ENCODE measurements at regions not wholly inside any gene's neighbourhood (a gene's known extent, or its start where the extent isn't known, plus 50 kb on each side); places are given as distances from the start of the nearest gene placed in this dataset.
A peak's percentile ranks its signal among the peaks of the same experiment; 100 is the strongest.

DNA sequence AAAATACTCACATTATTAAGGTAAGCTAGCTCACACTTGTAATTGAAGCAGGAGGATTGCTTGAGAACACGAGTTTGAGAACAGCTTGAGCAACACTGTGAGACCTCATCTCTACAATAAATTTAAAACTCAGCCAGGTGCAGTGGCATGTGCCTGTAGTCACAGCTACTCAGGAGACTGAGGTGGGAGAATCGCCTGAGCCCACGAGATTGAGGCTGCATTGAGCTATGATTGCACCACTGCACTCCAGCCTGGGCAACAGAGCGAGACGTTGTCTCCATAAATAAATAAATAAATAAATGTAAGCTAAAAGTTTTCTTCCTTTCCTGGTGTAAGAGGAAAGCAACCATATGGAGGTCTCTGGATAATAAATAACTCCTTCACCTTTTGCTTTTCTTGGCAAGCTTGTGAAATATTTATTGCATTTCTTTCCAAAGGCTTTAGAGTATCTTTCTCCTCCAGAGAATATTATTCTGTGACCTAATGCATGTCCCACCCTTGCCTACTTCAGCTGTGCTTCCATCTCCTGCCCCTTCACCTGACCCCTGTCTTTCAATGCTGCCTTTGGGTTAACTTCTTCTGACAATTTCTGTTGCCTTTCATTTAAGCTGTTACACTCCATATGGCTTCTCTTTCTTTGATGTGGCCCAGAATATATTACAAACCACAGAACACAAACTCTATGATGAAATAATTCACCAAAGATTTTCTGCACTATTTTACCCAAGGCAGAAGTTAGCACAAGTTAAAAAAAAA is 280.7 kb upstream of the RND3 start:
- no peak for FAIRE-seq

GRCh38 chr2:150762571-150762970 is 275.1 kb upstream of the RND3 start:
- FAIRE-seq, result no peak

DNA sequence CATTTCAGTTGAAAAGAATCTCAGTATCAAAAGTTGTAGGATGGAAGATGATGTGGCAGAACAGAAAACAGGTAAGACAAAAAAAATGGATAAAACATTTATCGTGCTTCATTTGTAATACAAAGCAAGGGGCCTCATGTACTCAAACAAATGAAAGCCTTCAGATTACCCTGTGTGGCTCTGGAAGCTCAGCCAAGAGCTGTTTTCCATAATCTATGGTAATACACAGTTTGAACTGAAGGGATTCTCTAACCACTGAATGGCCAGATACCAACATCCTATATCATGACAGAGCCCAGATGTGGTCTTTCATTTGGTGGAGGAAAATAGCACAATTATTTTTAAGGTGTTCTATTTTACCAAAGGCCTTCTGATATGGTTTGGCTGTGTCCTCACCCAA is 272.1 kb upstream of the RND3 start:
- FAIRE-seq, result no peak

DNA sequence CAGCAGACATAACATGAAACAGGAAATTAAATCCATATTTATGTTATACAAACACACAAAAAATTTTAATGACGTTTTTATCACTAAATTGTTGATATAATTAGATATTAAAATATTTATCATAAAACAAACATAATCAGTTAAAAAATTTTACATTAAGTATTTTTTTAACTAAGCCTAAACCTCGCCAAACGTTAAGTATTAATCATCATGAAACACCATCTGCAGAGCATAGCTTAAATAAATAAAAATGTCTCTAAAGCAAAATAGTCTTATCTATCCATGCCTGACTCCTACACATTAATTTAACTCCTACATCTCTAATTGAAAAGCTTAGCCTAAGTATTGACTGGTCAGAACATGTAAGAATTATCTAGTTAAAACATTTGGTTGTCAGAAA is 271.6 kb upstream of the RND3 start:
- peak; percentile 77 for FAIRE-seq

GRCh38 chr2:150752229-150752628 is 264.8 kb upstream of the RND3 start:
- no peak for FAIRE-seq

DNA sequence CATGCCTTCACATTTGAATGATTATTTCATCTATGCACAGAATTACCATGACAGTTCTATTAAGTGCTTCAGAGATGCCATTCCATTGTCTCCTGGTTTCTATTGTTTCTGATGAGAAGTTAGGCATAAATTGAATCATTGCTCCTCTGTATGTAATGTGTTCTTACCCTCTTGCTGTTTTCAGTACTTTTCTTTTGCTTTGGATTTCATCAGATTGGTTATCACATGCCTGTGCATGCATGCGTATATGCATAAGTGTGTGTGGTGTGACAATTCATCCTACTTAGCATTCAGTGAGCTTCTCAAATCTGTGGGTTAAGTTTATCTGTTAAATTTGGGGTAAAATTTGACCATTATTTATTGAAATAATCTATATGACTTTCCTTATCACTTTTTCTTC is 263.3 kb upstream of the RND3 start:
- no peak for FAIRE-seq

DNA sequence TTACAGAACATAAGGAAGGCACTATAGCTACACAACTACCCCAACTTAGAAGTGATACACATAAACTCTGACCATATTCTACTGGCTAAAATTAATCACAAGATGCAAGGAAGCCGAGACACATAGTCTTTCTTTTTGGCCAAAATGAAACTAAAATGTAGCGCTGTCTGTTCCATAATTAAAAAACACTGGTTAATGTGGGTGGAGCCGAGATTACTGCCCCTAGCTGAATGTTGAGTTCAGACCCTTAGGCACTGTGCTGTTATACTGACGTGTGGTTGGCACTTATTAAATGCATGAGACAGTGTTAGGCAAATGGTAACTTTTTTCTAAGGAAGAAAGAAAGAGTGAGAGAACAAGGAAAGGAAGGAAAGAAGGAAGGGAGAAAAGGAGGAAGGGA is 254.6 kb upstream of the RND3 start:
- FAIRE-seq, result no peak

GRCh38 chr2:150735894-150736498 is 248.5 kb upstream of the RND3 start:
- no peak for FAIRE-seq

DNA sequence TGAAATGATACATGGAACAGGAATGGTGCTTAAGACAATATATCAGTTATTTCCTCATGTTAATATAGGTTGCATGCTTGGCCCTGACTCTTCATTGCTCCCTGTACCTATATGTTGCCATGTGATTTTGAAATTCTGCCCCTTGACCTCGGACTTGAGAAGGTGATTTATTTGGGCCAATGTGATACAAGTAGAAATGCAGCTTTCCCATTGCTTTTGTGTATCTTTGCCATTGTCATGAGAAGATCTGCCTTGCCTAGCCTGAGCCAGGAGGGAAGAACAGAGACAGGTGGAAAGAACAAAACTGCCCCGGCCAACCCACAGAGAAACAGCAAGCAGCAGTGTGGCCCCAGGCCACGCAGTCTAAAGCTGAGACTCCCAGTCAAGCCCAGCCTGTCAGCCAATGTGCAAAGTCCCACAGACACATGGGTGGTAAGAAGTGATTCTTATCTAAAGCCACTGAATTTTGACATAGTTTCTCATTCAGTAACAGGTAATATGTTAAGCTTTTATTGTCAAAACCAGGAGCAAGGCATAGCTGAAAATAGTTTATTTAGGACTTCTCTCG is 245.7 kb upstream of the RND3 start:
- no peak for FAIRE-seq

GRCh38 chr2:150732491-150732890 is 245.0 kb upstream of the RND3 start:
- no peak for FAIRE-seq

DNA sequence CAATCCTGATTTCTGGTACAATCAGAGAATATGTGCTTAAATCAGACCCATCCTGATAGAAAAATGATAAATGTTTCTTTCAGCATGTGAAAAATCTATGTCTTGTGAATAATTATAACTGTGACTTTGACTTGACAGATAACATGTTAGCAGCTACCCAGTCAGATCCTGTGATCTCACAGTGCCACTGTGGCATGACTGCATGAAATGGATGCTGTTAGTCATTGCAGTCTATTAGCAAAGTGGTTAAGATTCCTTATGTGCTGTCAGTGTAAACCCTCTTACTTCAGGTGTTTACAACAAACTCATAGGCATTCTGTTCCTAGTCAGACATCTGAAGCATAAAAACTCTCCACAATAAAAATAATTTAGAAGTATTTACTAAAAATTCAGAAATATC is 244.6 kb upstream of the RND3 start:
- FAIRE-seq, result no peak

GRCh38 chr2:150729495-150729955 is 242.1 kb upstream of the RND3 start:
- no peak for FAIRE-seq

DNA sequence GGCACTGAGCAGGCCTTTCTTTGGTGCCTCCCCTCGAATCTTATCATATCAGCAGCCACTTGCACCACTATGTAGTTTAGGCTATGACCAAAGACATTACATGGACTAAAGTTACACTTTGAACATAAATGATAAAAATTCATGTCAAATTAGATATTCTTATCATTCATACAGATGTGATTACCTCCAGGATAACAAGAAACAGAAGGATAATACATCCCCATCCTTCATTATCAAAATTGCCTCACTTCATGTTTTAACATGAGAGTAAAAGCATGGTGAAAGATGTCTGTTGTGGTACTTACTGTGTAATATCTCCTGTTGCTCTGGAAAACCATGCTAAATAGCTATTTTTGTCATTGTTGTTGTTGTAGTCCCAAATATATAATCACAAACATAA is 230.8 kb upstream of the RND3 start:
- no peak for FAIRE-seq

DNA sequence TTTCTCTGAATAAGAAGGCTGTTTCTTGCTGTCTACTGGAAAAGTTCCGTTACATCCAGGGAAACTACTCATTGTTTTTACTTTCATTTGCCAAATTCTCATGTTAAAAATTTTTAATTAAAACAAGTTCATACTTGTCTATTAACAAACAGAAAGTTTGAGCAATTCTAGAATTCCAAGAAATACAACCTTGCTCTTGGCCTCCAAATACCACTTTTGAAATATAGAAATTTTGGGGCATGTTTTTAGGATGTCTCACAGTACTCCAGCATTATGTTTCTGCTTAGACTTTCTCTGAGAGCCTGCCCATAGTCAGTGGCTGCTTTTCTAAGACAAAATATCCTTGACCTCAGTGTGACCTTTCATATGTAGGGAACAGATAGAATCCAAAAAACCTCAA is 228.7 kb upstream of the RND3 start:
- FAIRE-seq, result no peak

DNA sequence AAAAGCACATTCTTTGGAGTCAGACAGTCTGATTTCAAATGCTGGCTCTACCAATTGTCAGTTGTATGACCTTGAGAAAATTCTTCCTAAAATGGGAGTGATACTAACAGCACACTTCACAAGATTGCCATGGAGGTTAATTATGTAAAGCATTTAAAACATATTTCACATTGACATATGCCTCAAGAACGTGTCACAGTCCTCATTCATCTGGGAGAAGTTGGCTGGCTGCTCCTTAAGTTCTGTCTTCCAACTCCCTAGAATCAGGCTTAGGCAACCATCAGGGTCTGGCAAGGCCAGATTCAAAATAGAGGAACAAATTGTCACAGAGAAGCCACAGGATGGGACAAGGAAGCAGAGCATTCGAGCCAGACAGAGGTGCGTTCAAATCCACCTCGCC is 228.0 kb upstream of the RND3 start:
- FAIRE-seq, result no peak

DNA sequence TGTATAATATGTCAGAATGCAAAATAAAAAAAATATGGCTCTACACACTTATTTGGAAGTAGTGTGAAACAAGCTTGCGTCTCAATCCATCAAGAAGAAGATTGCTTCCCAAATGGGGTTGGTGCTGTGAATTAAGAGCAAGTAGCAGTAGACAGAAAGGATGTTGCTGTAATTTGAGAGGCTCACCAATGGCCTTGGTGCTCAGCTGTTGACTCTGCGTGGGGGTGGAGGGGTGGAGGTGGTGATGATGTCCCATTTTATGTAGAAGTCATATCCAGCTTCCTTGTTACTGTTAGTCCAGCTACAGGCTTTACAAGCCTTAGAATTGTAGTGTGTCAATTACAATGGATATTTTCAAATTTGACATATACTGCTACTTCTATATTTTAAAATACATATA is 223.4 kb upstream of the RND3 start:
- FAIRE-seq, result no peak

- FAIRE-seq, result no peak
Observed at GRCh38 chr2:150710041-150710440, 222.6 kb upstream of the RND3 start.

- no peak for FAIRE-seq
Observed at GRCh38 chr2:150706561-150706960, 219.1 kb upstream of the RND3 start.

GRCh38 chr2:150705767-150706166 is 218.3 kb upstream of the RND3 start:
- no peak for FAIRE-seq

DNA sequence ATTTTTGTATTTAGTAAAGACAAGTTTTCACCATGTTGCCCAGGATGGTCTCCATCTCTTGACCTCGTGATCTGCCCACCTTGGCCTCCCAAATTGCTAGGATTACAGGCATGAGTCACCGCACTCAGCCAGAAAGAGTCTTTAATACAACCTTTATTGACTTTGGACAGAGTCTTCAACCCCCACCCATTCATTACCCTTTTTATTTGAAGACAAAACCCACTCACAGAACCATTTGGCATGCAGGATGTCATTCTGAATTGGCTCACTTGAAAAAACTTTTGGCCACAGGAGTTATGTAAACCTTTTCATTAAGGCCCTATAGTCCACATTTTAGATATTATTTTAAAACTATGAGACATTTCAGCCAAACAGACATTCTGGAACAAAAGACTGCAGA is 217.9 kb upstream of the RND3 start:
- no peak for FAIRE-seq

DNA sequence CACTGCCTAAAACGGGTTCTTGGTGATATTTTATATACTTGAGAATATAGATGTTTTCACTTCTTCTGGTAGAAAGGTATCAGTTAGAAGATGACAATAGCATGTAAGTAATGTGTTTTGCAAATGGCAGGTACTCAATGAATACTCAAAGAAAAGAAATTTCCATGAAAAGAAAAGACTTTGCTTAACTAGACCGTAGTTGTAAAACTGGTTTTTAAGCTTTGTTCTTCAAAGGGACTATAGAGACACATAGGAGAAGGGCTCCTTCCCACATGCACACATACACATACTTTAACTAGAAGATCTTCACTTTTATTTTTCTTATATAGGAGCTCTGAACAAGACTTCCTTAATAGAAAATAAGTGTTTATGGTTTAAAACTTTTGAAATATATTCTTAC is 215.3 kb upstream of the RND3 start:
- FAIRE-seq, result no peak

DNA sequence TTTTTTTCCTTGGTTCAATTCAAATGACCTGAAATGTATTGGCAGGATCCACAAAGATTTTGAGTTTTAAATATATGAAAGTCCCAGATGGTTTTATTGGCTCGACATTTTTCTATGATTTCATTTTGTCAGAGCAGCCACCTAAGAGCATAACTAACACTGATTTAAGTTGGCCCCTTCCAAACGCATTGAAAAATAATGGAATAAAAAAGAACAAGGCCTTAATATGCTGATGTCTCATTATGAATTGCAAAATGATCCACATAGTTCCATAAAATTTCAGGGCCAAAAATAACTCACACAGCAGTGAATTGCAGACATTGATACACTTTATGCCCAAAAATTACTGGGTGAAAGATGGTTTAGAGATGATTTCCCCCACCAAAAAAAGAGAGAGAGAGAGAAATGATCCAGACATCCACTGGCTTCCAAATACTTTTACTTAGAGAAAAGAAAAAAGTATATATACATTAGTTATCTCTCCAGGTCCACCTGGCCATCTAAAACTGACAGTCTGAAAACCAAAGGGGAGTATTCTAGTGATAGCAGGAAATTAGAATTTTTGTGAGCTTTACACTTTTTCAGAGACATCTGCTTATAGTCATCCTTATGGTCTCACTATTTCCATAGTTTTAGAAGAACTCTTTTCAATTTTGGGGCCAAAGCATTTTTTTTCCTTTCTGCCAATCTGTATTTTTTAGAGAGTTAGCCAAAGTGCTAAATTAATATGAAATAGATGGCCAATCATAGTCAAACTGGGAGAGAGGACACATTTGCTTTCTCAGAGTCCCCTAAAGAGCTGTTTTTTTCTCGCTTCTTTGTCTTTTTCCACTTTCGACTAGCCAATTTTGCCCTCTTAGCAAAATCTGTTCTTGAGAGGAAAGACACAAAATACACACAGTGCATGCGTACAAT is 213.5 kb upstream of the RND3 start:
- FAIRE-seq, result no peak

DNA sequence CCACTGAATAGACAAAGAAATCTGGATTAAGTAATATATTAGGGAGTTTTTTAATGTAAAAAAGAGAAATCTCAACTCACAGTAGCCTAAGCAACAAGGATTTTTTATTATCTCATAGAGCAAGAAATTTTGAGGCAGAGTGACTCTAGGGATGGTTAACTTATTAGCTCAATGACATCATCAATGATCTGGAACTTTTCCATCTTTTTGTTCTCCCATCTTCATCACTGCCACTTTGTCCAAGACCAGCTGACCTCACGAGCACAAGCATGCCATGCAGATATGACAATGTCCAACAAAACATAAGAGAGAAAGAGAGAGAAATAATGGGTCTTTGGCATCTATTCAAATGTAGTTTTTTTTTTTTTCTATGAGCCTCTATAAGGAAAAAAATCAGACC is 211.8 kb upstream of the RND3 start:
- no peak for FAIRE-seq

Data from endometrium (tissue), 2 donors.